IPS-11a (cell line): ENCODE measurements at regions not wholly inside any gene's neighbourhood (a gene's known extent, or its start where the extent isn't known, plus 50 kb on each side); places are given as distances from the start of the nearest gene placed in this dataset.

Experiments used
- H3K4me3 ChIP-seq: one replicate; pipeline ENCODE4 v1.5.1; 2013; ENCODE audit warnings: low read depth, low read length, control low read depth

GRCh38 chr21:31470896-31471694 lies 127.0 kb upstream of the TIAM1 start:
- no peak overlapping the region for H3K4me3 ChIP-seq

DNA sequence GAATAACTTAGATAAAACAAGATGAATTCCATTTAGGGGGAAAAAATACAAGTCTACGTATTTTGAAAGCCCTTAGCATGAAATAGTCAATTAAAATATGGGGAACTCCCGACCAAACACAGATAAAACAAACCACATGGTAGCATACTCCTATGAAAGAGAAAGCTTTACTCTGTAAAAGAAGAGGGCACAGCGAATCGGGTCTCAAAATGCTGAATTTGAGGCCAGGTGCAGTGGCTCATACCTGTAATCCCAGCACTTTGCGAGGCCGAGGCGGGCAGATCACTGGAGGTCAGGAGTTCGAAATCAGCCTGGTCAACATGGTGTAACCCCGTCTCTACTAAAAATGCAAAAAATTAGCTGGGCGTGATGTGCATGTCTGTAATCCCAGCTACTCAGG lies 116.9 kb upstream of the TIAM1 start:
- no peak overlapping the region for H3K4me3 ChIP-seq

GRCh38 chr21:31459457-31459856 lies 115.4 kb upstream of the TIAM1 start:
- no peak overlapping the region for H3K4me3 ChIP-seq

GRCh38 chr21:31457675-31458074 lies 113.6 kb upstream of the TIAM1 start:
- H3K4me3 ChIP-seq = no peak overlapping the region

DNA sequence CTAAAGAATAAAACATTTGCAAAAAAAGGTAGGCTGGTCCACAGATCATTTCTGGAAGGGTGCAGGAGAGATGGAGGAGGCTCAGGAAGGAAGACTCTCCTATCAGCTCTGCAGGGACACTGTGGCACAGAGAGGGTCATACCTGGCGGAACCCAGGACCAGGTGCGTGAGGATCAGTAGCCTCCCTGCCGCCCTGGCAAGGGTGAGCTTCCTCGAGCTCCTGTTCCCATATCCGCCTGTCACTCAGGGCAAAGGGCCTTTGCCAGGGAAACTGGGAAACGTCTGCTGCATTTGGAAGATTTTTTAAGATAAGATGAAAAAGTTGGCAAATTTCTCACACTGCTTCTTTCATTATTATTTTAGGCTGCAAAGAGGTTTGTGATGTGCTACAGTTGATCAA lies 112.1 kb upstream of the TIAM1 start:
- H3K4me3 ChIP-seq = no peak overlapping the region

- no peak overlapping the region for H3K4me3 ChIP-seq
These were observed 111.4 kb upstream of the TIAM1 start for GRCh38 chr21:31455506-31455905.

- H3K4me3 ChIP-seq = no peak overlapping the region
These were observed 106.9 kb upstream of the TIAM1 start for GRCh38 chr21:31450980-31451379.

GRCh38 chr21:31449921-31450535 lies 106.0 kb upstream of the TIAM1 start:
- no peak overlapping the region for H3K4me3 ChIP-seq

- no peak overlapping the region for H3K4me3 ChIP-seq
These were observed 104.4 kb upstream of the TIAM1 start for GRCh38 chr21:31448496-31448895.

- no peak overlapping the region for H3K4me3 ChIP-seq
These were observed 103.4 kb upstream of the TIAM1 start for GRCh38 chr21:31447505-31447904.

DNA sequence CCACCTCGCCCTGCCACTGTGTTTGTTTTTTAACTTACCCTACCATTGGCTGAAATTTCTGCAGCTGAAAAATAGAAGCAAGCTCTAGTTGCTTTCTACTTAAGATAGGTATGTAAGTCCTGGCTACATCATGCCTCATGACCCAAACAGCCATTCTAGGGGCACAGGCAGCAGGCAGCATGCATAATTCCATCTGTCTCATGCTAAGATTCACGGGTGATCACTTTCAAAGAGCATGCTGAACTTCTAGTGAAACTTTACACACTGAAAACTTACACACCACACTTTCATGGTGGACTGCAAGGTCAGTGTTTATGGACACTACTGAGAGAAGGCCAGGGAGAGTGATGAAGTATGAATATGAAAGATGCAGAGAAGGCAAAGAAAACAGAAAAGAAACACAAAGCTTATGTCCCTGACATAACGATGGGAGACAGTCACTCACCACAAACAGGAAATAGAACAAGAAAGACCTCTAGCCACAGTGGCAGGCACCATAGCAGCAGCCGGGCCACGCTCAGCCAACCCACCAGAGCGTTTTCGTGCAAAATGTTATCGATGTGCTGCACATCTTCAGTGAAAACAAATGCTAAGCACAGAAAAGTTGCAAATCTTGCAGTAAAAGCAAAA lies 102.3 kb upstream of the TIAM1 start:
- H3K4me3 ChIP-seq = no peak overlapping the region

DNA sequence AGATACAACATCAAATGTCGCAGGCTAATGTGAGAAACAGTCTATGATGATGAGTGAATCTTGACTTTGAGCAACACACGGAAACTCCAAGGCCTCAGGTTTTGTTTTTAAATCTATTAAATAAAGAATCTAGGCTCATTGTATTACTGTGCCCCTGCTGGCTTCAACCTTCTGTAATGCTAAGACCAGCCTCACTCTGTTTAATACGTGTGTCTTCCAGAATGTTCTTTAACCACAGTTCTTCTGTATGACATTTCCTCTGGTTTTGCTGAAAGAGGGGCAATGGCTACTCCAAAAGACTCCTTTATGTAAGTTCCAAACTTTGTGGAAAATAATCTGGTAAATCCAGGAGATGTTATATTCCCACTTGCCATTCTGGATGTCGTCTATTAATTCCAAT lies 101.1 kb upstream of the TIAM1 start:
- H3K4me3 ChIP-seq = no peak overlapping the region

DNA sequence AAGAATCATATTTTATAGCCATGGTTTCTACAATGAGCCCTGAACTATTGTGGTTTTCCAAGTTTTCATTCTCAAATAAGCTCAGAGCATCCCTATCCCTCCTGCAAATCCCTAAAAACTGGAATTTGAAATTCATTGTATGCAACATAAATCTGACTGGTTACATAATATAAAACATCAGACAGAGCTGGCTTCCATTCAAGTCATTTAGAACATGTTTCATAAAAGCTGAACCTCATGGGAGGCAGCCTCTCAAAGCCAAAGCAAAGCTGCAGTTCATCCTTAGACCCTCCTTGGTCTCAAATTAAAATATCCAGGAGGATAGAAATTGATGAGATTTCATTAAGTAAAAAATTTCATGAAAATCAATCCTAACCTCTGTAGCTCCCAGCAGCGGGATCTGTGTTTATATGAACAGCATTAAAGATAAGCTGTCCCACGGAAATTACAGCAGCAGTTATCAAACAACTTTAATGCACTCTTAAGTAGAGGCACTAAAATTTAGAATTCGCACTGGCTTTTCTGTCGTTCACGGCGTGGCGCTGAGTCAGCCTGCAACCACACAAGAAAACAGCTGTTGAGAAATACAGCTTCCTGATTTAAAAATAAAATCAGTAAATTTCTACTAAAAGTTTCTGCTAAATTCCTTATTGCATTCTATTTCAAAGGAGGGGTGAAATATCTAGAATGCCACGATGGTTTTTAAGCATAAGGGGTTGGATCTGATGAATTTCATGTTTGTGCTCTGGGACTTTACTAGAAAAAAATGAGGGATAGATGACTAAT lies 99.9 kb upstream of the TIAM1 start:
- no peak overlapping the region for H3K4me3 ChIP-seq

DNA sequence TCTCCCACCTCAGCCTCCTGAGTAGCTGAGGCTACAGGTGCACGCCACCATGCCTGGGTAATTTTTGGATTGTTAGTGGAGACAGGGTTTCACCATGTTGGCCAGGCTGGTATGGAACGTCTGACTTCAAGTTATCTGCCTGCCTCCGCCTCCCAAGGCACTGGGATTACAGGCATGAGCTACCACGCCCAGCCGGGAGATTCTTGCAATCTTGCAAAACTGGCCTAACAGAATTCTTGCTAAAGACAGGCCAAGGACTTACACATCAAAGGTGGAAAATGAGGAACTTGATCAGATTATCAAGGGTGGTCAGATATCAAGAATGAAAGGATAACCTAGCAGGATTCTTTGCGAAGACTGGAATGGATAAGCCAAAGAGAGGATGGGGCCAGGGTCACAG lies 98.3 kb upstream of the TIAM1 start:
- H3K4me3 ChIP-seq = no peak overlapping the region

- no peak overlapping the region for H3K4me3 ChIP-seq
These were observed 85.4 kb upstream of the TIAM1 start for GRCh38 chr21:31429506-31429905.

GRCh38 chr21:31426235-31426797 lies 82.3 kb upstream of the TIAM1 start:
- no peak overlapping the region for H3K4me3 ChIP-seq

DNA sequence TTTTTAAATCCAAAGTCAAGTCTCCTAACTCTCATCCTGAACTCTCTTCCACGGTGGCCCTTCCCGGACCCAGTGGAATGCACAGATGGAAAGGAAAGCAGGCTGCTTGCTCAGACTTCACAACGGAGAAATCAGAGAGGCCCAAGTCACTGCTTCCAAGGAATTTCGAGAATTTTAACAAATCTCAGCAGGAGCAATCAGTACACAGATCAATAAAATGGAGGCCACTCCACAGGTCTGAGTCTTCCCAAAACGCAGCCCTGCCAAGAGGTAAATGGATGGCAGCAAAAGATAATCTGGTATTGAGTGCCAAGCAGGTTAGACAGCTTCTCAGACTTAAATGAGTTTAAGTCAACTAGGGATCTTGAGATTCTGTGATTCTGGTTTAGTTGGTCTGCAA lies 81.1 kb upstream of the TIAM1 start:
- H3K4me3 ChIP-seq = no peak overlapping the region

DNA sequence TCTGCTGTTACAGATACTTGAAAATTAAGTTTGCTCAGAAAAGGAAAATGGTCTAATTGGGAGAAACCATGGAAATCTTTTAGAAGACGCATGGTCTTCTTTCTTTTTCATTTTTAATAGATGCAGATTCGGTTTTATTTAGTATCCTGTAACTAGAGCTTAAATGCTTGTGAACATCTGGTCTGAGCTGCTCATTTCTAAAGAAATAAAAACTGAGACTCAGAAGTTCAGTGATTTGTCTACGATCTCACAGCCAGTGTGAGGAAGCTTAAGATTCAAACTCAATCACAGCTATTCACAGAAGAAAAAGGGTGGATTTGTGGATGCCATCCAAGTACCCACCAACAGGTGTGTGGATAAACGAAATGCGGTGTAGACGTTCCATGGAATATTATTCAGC lies 80.0 kb upstream of the TIAM1 start:
- no peak overlapping the region for H3K4me3 ChIP-seq

DNA sequence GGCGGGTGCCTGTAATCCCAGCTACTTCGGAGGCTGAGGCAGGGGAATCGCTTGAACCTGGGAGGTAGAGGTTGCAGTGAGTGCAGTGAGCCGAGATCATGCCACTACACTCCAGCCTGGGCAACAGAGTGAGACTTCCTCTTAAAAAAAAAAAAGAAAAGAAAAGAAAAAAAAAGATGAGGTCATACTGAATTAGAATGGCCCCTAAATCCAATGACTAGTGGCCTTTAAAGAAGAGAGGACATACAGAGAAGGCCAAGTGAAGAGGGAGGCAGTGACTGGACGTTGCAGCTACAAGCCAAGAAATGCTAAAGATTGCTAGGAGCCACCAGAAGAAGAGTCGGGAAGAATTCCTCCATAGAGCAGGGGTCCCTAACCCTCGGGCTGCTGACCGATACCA lies 76.9 kb upstream of the TIAM1 start:
- H3K4me3 ChIP-seq = no peak overlapping the region

DNA sequence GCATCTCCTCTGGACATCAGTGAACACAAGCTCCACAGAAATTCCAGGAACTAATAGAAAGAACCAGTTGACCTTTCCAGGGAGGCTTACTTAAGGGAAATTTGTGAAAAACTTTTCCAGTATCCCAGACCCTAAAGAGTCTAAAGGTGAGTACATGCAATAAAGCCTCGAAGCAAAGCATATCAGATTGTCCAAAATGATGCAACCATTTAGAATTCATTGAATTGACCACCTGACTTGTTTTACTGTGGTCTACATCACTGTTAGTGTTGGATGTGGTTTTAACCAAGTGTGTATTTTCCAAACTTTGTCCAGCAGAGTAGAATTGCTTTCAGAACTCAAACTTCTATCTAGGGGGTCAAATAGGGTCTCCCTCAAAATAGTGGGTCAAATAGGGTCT lies 76.3 kb upstream of the TIAM1 start:
- no peak overlapping the region for H3K4me3 ChIP-seq

GRCh38 chr21:31418377-31419001 lies 74.4 kb upstream of the TIAM1 start:
- no peak overlapping the region for H3K4me3 ChIP-seq
